RWPE1 (cell line): ENCODE measurements at regions not wholly inside any gene's neighbourhood (a gene's known extent, or its start where the extent isn't known, plus 50 kb on each side); places are given as distances from the start of the nearest gene placed in this dataset.
"Not testable (repeated sequence)": the region's sequence is repeated elsewhere in the genome, so short reads cannot be mapped to it uniquely, and the experiment has no call there.

Experiments
- CTCF ChIA-PET: fragments of 350-600 bp; sonication (Branson Sonifier 250); formaldehyde crosslinking; extraction: SDS; loops from one replicate; lab custom pipeline; 2021; lab: Yijun Ruan, JAX
- POLR2A ChIA-PET: fragments of 400-600 bp; formaldehyde crosslinking; extraction: SDS; loops from one replicate; lab custom pipeline; 2020; ENCODE audit warnings: antibody characterized with exemption; ENCODE audit not compliant: low non-redundant PET; lab: Yijun Ruan, JAX
- DNase-seq: peaks from one replicate; pipeline ENCODE4 v3.0.0; 2012; ENCODE audit warnings: low spot score
- H3K27ac ChIP-seq: fragments of 450-650 bp; 2 replicates; pipeline ENCODE4 v1.5.1; 2017
- CTCF ChIP-seq: fragments of 450-650 bp; conservative IDR thresholded peaks from 2 replicates; pipeline ENCODE4 v1.5.1; 2017; ENCODE audit warnings: low read depth, mild to moderate bottlenecking

- no peak for DNase-seq
- POLR2A ChIA-PET, result no interaction called here
- TF ChIP-seq CTCF, result no peak
- no peak overlapping the region for H3K27ac ChIP-seq
- CTCF ChIA-PET, result interaction anchor here (0.7 kb wide), 1 partner anchor 219 kb away, joined by 4 read pairs; no protein-coding TSS in a partner anchor
Observed at GRCh38 chr4:159706704-159707103, 603.8 kb downstream of the RAPGEF2 start.

GRCh38 chr4:159715180-159715579 lies 612.3 kb downstream of the RAPGEF2 start:
- CTCF ChIA-PET, result interaction anchor here (0.7 kb wide), 1 partner anchor 30 kb away, joined by 3 read pairs; no protein-coding TSS in a partner anchor
- DNase-seq, POLR2A ChIA-PET, H3K27ac ChIP-seq: not testable (repeated sequence)

GRCh38 chr4:159719531-159719930 lies 616.7 kb downstream of the RAPGEF2 start:
- TF ChIP-seq CTCF, result no peak
- ChIA-PET CTCF (no interaction called here), POLR2A (no interaction called here)
- H3K27ac ChIP-seq, result no peak overlapping the region
- no peak for DNase-seq

- CTCF ChIA-PET, result no interaction called here
- H3K27ac ChIP-seq, result no peak overlapping the region
- POLR2A ChIA-PET, result no interaction called here
- DNase-seq, result no peak
- TF ChIP-seq CTCF, result no peak
Observed at GRCh38 chr4:159722052-159722451, 619.2 kb downstream of the RAPGEF2 start.

- TF ChIP-seq CTCF, result no peak
- ChIA-PET CTCF (no interaction called here), POLR2A (no interaction called here)
- no peak for DNase-seq
- no peak overlapping the region for H3K27ac ChIP-seq
Observed at GRCh38 chr4:159722918-159723317, 620.0 kb downstream of the RAPGEF2 start.

GRCh38 chr4:159723341-159724048 lies 620.6 kb downstream of the RAPGEF2 start:
- CTCF ChIA-PET, result no interaction called here
- TF ChIP-seq CTCF, result no peak
- POLR2A ChIA-PET, result no interaction called here
- no peak overlapping the region for H3K27ac ChIP-seq
- DNase-seq, result no peak

- TF ChIP-seq CTCF, result no peak
- DNase-seq, result no peak
- CTCF ChIA-PET, result no interaction called here
- no peak overlapping the region for H3K27ac ChIP-seq
- POLR2A ChIA-PET, result no interaction called here
Observed at GRCh38 chr4:159725571-159725970, 622.7 kb downstream of the RAPGEF2 start.
